Suprapubic skin (tissue), 4 donors: ENCODE measurements at regions not wholly inside any gene's neighbourhood (a gene's known extent, or its start where the extent isn't known, plus 50 kb on each side); places are given as distances from the start of the nearest gene placed in this dataset.

Experiments used
- DNase-seq, 2 donors: peaks; one replicate each; pipeline ENCODE4 v3.0.0-alpha.2; 2019; ENCODE audit warnings: low spot score in 2 of 2
- H3K27ac ChIP-seq: fragments of 200-600 bp; sonication (generic); one replicate; pipeline ENCODE4 v1.5.1; 2019
- H3K27me3 ChIP-seq: fragments of 200-600 bp; sonication (generic); one replicate; pipeline ENCODE4 v1.5.1; 2019
- H3K36me3 ChIP-seq: fragments of 200-600 bp; sonication (generic); one replicate; pipeline ENCODE4 v1.5.1; 2019
- H3K4me1 ChIP-seq: fragments of 200-600 bp; sonication (generic); one replicate; pipeline ENCODE4 v1.5.1; 2019
- H3K4me3 ChIP-seq: fragments of 200-600 bp; sonication (generic); one replicate; pipeline ENCODE4 v1.5.1; 2019; ENCODE audit warnings: mild to moderate bottlenecking
- H3K9me3 ChIP-seq: fragments of 200-600 bp; sonication (generic); one replicate; pipeline ENCODE4 v1.5.1; 2019
- CTCF ChIP-seq, 2 donors: fragments of 200-600 bp in 1 of 2; fragments of 450-650 bp in 1 of 2; sonication (generic) in 1 of 2; IDR thresholded peaks; one replicate each; pipeline ENCODE4 v1.5.1; 2016 to 2019; ENCODE audit warnings: antibody characterized with exemption in 2 of 2, mild to moderate bottlenecking in 1 of 2, moderate library complexity in 1 of 2
- EP300 ChIP-seq: sonication (generic); formaldehyde crosslinking; IDR thresholded peaks from one replicate; pipeline ENCODE4 v1.6.1; 2017; ENCODE audit warnings: antibody characterized with exemption
- POLR2A ChIP-seq, 2 donors: fragments of 450-650 bp; IDR thresholded peaks; one replicate each; pipeline ENCODE4 v1.6.1; 2017; ENCODE audit warnings: antibody characterized with exemption in 2 of 2, mild to moderate bottlenecking in 2 of 2, moderate library complexity in 2 of 2
- POLR2AphosphoS5 ChIP-seq, 3 donors: sonication (generic); formaldehyde crosslinking; IDR thresholded peaks; one replicate each; pipeline ENCODE4 v1.6.1; 2017; ENCODE audit warnings: antibody characterized with exemption in 3 of 3
- WGBS: methylation state at CpG from one replicate; pipeline ENCODE4 v1.1.5; 2018; 5-methylcytosine and 5-hydroxymethylcytosine counted together

GRCh38 chr15:36370731-36371112 lies 208.7 kb upstream of the CDIN1 start:
- Histone ChIP-seq H3K4me1 (no peaks in the 10 kb centered on the region), H3K27me3 (no peaks in the 10 kb centered on the region), H3K36me3 (no peaks in the 10 kb centered on the region), H3K4me3 (no peak overlapping the region), H3K27ac (no peak overlapping the region), H3K9me3 (no peaks in the 10 kb centered on the region)
- TF ChIP-seq CTCF (IDR thresholded peaks at IDR 0.05), result no peak
- no peak for TF ChIP-seq POLR2AphosphoS5 (IDR thresholded peaks at IDR 0.05)
- no peak for TF ChIP-seq POLR2A (IDR thresholded peaks at IDR 0.05)
- TF ChIP-seq EP300, result no peak
- no peak for DNase-seq

- Histone ChIP-seq H3K9me3 (no peaks in the 10 kb centered on the region), H3K4me3 (no peak overlapping the region), H3K36me3 (no peaks in the 10 kb centered on the region), H3K27me3 (no peaks in the 10 kb centered on the region), H3K4me1 (no peaks in the 10 kb centered on the region), H3K27ac (no peak overlapping the region)
- DNase-seq, result no peak
- no peak for TF ChIP-seq POLR2AphosphoS5 (IDR thresholded peaks at IDR 0.05)
- TF ChIP-seq EP300, result no peak
- TF ChIP-seq CTCF (IDR thresholded peaks at IDR 0.05), result no peak
- TF ChIP-seq POLR2A (IDR thresholded peaks at IDR 0.05), result no peak
Measured at GRCh38 chr15:36371509-36371908, 207.9 kb upstream of the CDIN1 start.

- Histone ChIP-seq H3K9me3 (no peaks in the 10 kb centered on the region), H3K36me3 (no peaks in the 10 kb centered on the region), H3K4me3 (no peak overlapping the region), H3K27ac (no peak overlapping the region), H3K4me1 (no peaks in the 10 kb centered on the region), H3K27me3 (no peaks in the 10 kb centered on the region)
- TF ChIP-seq CTCF (IDR thresholded peaks at IDR 0.05) (no peak), EP300 (no peak), POLR2AphosphoS5 (IDR thresholded peaks at IDR 0.05) (no peak), POLR2A (IDR thresholded peaks at IDR 0.05) (no peak)
- WGBS, result 85% methylated on average over 2 of the region's 2 CpGs
- no peak for DNase-seq
Measured at GRCh38 chr15:36372968-36373367, 206.5 kb upstream of the CDIN1 start.

GRCh38 chr15:36373550-36373949 lies 205.9 kb upstream of the CDIN1 start:
- Histone ChIP-seq H3K4me1 (no peaks in the 10 kb centered on the region), H3K9me3 (no peaks in the 10 kb centered on the region), H3K4me3 (no peak overlapping the region), H3K27ac (no peak overlapping the region), H3K36me3 (no peaks in the 10 kb centered on the region), H3K27me3 (no peaks in the 10 kb centered on the region)
- no peak for TF ChIP-seq CTCF (IDR thresholded peaks at IDR 0.05)
- no peak for TF ChIP-seq POLR2AphosphoS5 (IDR thresholded peaks at IDR 0.05)
- TF ChIP-seq EP300, result no peak
- no peak for TF ChIP-seq POLR2A (IDR thresholded peaks at IDR 0.05)
- DNase-seq, result no peak
- WGBS, result 47% methylated on average over 3 of the region's 3 CpGs

- Histone ChIP-seq H3K4me3 (no peak overlapping the region), H3K4me1 (no peaks in the 10 kb centered on the region)
Measured at GRCh38 chr15:36389107-36389506, 190.3 kb upstream of the CDIN1 start.

More at GRCh38 chr15:36389107-36389506, 190.3 kb upstream of the CDIN1 start:
- H3K27ac ChIP-seq, result no peak overlapping the region
- H3K27me3 ChIP-seq, result no peaks in the 10 kb centered on the region
- DNase-seq, result no peak
- TF ChIP-seq CTCF (IDR thresholded peaks at IDR 0.05) (no peak), POLR2AphosphoS5 (IDR thresholded peaks at IDR 0.05) (no peak), EP300 (no peak), POLR2A (IDR thresholded peaks at IDR 0.05) (no peak)
- no peaks in the 10 kb centered on the region for H3K9me3 ChIP-seq
- H3K36me3 ChIP-seq, result no peaks in the 10 kb centered on the region
